ENCODE measurements at regions not wholly inside any gene's neighbourhood (a gene's known extent, or its start where the extent isn't known, plus 50 kb on each side); places are given as distances from the start of the nearest gene placed in this dataset.

GRCh38 chr21:29405503-29406122 is 106.9 kb downstream of the BACH1 start:
- intact Hi-C loops (cut with micrococcal nuclease; ENCODE audit: unreplicated experiment), result no loop called here
- no peak overlapping the region for H2AFZ ChIP-seq (ENCODE audit: low read length)
- H3K4me3 ChIP-seq (ENCODE audit: low read depth, low read length, poor library complexity, severe bottlenecking), result no peak overlapping the region
- H3K27ac ChIP-seq (ENCODE audit: low read depth, low read length, poor library complexity, severe bottlenecking), result no peak overlapping the region
- H3K4me1 ChIP-seq (ENCODE audit: insufficient read depth, low read length, poor library complexity, severe bottlenecking), result no peaks in the 10 kb centered on the region
- H3K9me3 ChIP-seq (ENCODE audit: low read length), result no peaks in the 10 kb centered on the region
- no peaks in the 10 kb centered on the region for H3K36me3 ChIP-seq (ENCODE audit: insufficient read depth, low read length)
- TF ChIP-seq EZH2phosphoT487 (IDR thresholded peaks at IDR 0.05; ENCODE audit: borderline replicate concordance, low read depth, low read length) (no peak), CTCF (conservative IDR thresholded peaks at IDR 0.05; ENCODE audit: low read length) (no peak)
- ChIA-PET CTCF (ENCODE audit: unreplicated experiment) (no interaction called here), POLR2A (no interaction called here)
- H3K4me2 ChIP-seq (ENCODE audit: low read length), result no peak overlapping the region
- DNase-seq (ENCODE audit: low spot score), result no peak
- no peaks in the 10 kb centered on the region for H3K79me2 ChIP-seq (ENCODE audit: insufficient read depth, low read depth, low read length)
- BruUV-seq (replicated peaks), result no TSS peak
- no peaks in the 10 kb centered on the region for H3K9me2 ChIP-seq (ENCODE audit: insufficient read depth, low read length)
- no peaks in the 10 kb centered on the region for H4K20me1 ChIP-seq (ENCODE audit: insufficient read depth, low read length)

GRCh38 chr21:29406385-29406784 is 107.7 kb downstream of the BACH1 start:
- Histone ChIP-seq H3K9me2 (ENCODE audit: insufficient read depth, low read length) (no peaks in the 10 kb centered on the region), H3K36me3 (ENCODE audit: insufficient read depth, low read length) (no peaks in the 10 kb centered on the region), H3K27ac (ENCODE audit: low read depth, low read length, poor library complexity, severe bottlenecking) (no peak overlapping the region), H2AFZ (ENCODE audit: low read length) (no peak overlapping the region), H3K4me1 (ENCODE audit: insufficient read depth, low read length, poor library complexity, severe bottlenecking) (no peaks in the 10 kb centered on the region), H3K4me2 (ENCODE audit: low read length) (no peak overlapping the region), H3K79me2 (ENCODE audit: insufficient read depth, low read depth, low read length) (no peaks in the 10 kb centered on the region), H4K20me1 (ENCODE audit: insufficient read depth, low read length) (no peaks in the 10 kb centered on the region), H3K4me3 (ENCODE audit: low read depth, low read length, poor library complexity, severe bottlenecking) (no peak overlapping the region), H3K9me3 (ENCODE audit: low read length) (no peaks in the 10 kb centered on the region)
- no peak for DNase-seq (ENCODE audit: low spot score)
- no TSS peak for BruUV-seq (replicated peaks)
- ChIA-PET POLR2A (interaction anchor here (0.7 kb wide), 1 partner anchor 12 kb away, joined by 3 read pairs; no protein-coding TSS in a partner anchor), CTCF (ENCODE audit: unreplicated experiment) (no interaction called here)
- intact Hi-C loops (cut with micrococcal nuclease; ENCODE audit: unreplicated experiment), result no loop called here
- TF ChIP-seq EZH2phosphoT487 (IDR thresholded peaks at IDR 0.05; ENCODE audit: borderline replicate concordance, low read depth, low read length), result no peak
- no peak for TF ChIP-seq CTCF (conservative IDR thresholded peaks at IDR 0.05; ENCODE audit: low read length)

- BruUV-seq (replicated peaks), result no TSS peak
- H4K20me1 ChIP-seq (ENCODE audit: insufficient read depth, low read length), result no peaks in the 10 kb centered on the region
- POLR2A ChIA-PET, result interaction anchor here (0.5 kb wide), 1 partner anchor 96 kb away, joined by 3 read pairs; no protein-coding TSS in a partner anchor
- no peak overlapping the region for H3K4me2 ChIP-seq (ENCODE audit: low read length)
- TF ChIP-seq CTCF (conservative IDR thresholded peaks at IDR 0.05; ENCODE audit: low read length), result no peak
- H3K36me3 ChIP-seq (ENCODE audit: insufficient read depth, low read length), result no peaks in the 10 kb centered on the region
- H3K9me3 ChIP-seq (ENCODE audit: low read length), result no peaks in the 10 kb centered on the region
- no peaks in the 10 kb centered on the region for H3K4me1 ChIP-seq (ENCODE audit: insufficient read depth, low read length, poor library complexity, severe bottlenecking)
- CTCF ChIA-PET (ENCODE audit: unreplicated experiment), result no interaction called here
- no peak for DNase-seq (ENCODE audit: low spot score)
- H3K27ac ChIP-seq (ENCODE audit: low read depth, low read length, poor library complexity, severe bottlenecking), result no peak overlapping the region
- H3K79me2 ChIP-seq (ENCODE audit: insufficient read depth, low read depth, low read length), result no peaks in the 10 kb centered on the region
- no peak overlapping the region for H3K4me3 ChIP-seq (ENCODE audit: low read depth, low read length, poor library complexity, severe bottlenecking)
- H2AFZ ChIP-seq (ENCODE audit: low read length), result no peak overlapping the region
- H3K9me2 ChIP-seq (ENCODE audit: insufficient read depth, low read length), result no peaks in the 10 kb centered on the region
- intact Hi-C loops (cut with micrococcal nuclease; ENCODE audit: unreplicated experiment), result no loop called here
These were observed 108.8 kb downstream of the BACH1 start for GRCh38 chr21:29407571-29407970.
